GM23338 (cell line): ENCODE measurements at regions not wholly inside any gene's neighbourhood (a gene's known extent, or its start where the extent isn't known, plus 50 kb on each side); places are given as distances from the start of the nearest gene placed in this dataset.

Experiments used
- ATAC-seq: fragments of 200-7000 bp; cut with Tn5 transposase; 3 replicates; pipeline ENCODE4 v1.9.1; 2020
- DNase-seq: peaks from one replicate; pipeline ENCODE4 v3.0.0-alpha.2; 2015; ENCODE audit warnings: low spot score
- H2AFZ ChIP-seq: fragments of 200-600 bp; sonication (generic); 2 replicates; pipeline ENCODE4 v1.8.0; 2016; ENCODE audit warnings: antibody characterized with exemption, mild to moderate bottlenecking, moderate library complexity
- H3F3A ChIP-seq: fragments of 200-600 bp; sonication (generic); replicated peaks from 2 replicates; pipeline ENCODE4 v1.8.0; 2017; ENCODE audit warnings: antibody characterized with exemption, mixed run types, low read depth
- H3K27ac ChIP-seq: fragments of 200-600 bp; sonication (generic); 2 replicates; pipeline ENCODE4 v1.6.1; 2016; ENCODE audit warnings: low read depth
- H3K27me3 ChIP-seq: fragments of 200-600 bp; sonication (generic); 2 replicates; pipeline ENCODE4 v1.8.0; 2016; ENCODE audit warnings: mild to moderate bottlenecking, mixed run types, moderate library complexity; ENCODE audit not compliant: insufficient read depth
- H3K36me3 ChIP-seq: fragments of 200-600 bp; sonication (generic); 2 replicates; pipeline ENCODE4 v1.8.0; 2016; ENCODE audit warnings: mild to moderate bottlenecking; ENCODE audit not compliant: insufficient read depth
- H3K4me1 ChIP-seq: fragments of 200-600 bp; sonication (generic); 2 replicates; pipeline ENCODE4 v1.8.0; 2016; ENCODE audit warnings: mild to moderate bottlenecking, moderate library complexity; ENCODE audit not compliant: insufficient read depth
- H3K4me2 ChIP-seq: fragments of 200-600 bp; sonication (generic); 2 replicates; pipeline ENCODE4 v1.7.1; 2017; ENCODE audit warnings: mixed run types
- H3K4me3 ChIP-seq: fragments of 200-600 bp; sonication (generic); 2 replicates; pipeline ENCODE4 v1.6.1; 2016; ENCODE audit warnings: mixed run types
- H3K79me2 ChIP-seq: fragments of 200-600 bp; sonication (generic); replicated peaks from 2 replicates; pipeline ENCODE4 v1.8.0; 2017; ENCODE audit warnings: mild to moderate bottlenecking; ENCODE audit not compliant: insufficient read depth
- H3K9me2 ChIP-seq: fragments of 200-600 bp; sonication (generic); 2 replicates; pipeline ENCODE4 v1.8.0; 2017; ENCODE audit not compliant: insufficient read depth
- H4K20me1 ChIP-seq: fragments of 200-600 bp; sonication (generic); replicated peaks from 2 replicates; pipeline ENCODE4 v1.8.0; 2017; ENCODE audit warnings: mild to moderate bottlenecking; ENCODE audit not compliant: insufficient read depth
- H3K27ac Mint-ChIP-seq: 2 replicates; pipeline ENCODE4 v1.8.0; 2020; ENCODE audit warnings: inconsistent platforms, mild to moderate bottlenecking, moderate library complexity, mixed read lengths
- H3K27me3 Mint-ChIP-seq: 3 replicates; pipeline ENCODE4 v1.8.0; 2022; ENCODE audit warnings: low read depth, mild to moderate bottlenecking, moderate library complexity, mixed read lengths, inconsistent platforms; ENCODE audit not compliant: insufficient read depth, poor library complexity
- H3K36me3 Mint-ChIP-seq: 3 replicates; pipeline ENCODE4 v1.8.0; 2021; ENCODE audit warnings: low read depth, mild to moderate bottlenecking, inconsistent platforms, moderate library complexity, mixed read lengths
- H3K4me1 Mint-ChIP-seq: 3 replicates; pipeline ENCODE4 v1.8.0; 2020; ENCODE audit warnings: mild to moderate bottlenecking, inconsistent platforms, mixed read lengths
- H3K4me3 Mint-ChIP-seq: 3 replicates; pipeline ENCODE4 v1.8.0; 2021; ENCODE audit warnings: moderate library complexity, mild to moderate bottlenecking, inconsistent platforms, mixed read lengths
- H3K9me3 Mint-ChIP-seq: 3 replicates; pipeline ENCODE4 v1.8.0; 2020; ENCODE audit warnings: moderate library complexity, mild to moderate bottlenecking, inconsistent platforms, mixed read lengths
- CREB1 ChIP-seq: fragments of 250-450 bp; sonication (Bioruptor Pico); IDR thresholded peaks from 2 replicates; pipeline ENCODE4 v1.5.0; 2020; ENCODE audit warnings: low read depth, mild to moderate bottlenecking, moderate library complexity
- EZH2 ChIP-seq: fragments of 200-600 bp; sonication (generic); IDR thresholded peaks from one replicate; pipeline ENCODE4 v1.8.0; 2017; ENCODE audit warnings: antibody characterized with exemption, mild to moderate bottlenecking, low read depth; ENCODE audit not compliant: unreplicated experiment
- EZH2phosphoT487 ChIP-seq: fragments of 200-600 bp; sonication (generic); IDR thresholded peaks from one replicate; pipeline ENCODE4 v1.8.1; 2018; ENCODE audit warnings: antibody characterized with exemption; ENCODE audit not compliant: unreplicated experiment
- JUNB ChIP-seq: IDR thresholded peaks from one replicate; pipeline ENCODE4 v1.6.1; 2016; ENCODE audit warnings: antibody characterized with exemption; ENCODE audit not compliant: unreplicated experiment
- NANOG ChIP-seq: IDR thresholded peaks from 2 replicates; pipeline ENCODE4 v1.6.1; 2016; ENCODE audit warnings: antibody characterized with exemption, borderline replicate concordance
- POLR2AphosphoS5 ChIP-seq: IDR thresholded peaks from 2 replicates; pipeline ENCODE4 v1.6.1; 2016; ENCODE audit warnings: antibody characterized with exemption, low read depth
- STAT1 ChIP-seq: IDR thresholded peaks from one replicate; pipeline ENCODE4 v1.6.1; 2016; ENCODE audit warnings: antibody characterized with exemption; ENCODE audit not compliant: unreplicated experiment
- ZNF114 ChIP-seq: fragments of 250-450 bp; sonication (Bioruptor Pico); IDR thresholded peaks from 2 replicates; pipeline ENCODE4 v1.5.0; 2020; ENCODE audit warnings: mild to moderate bottlenecking, moderate library complexity
- ZNF331 ChIP-seq: fragments of 250-450 bp; sonication (Bioruptor Pico); IDR thresholded peaks from 2 replicates; pipeline ENCODE4 v1.5.0; 2020; ENCODE audit warnings: low read depth, mild to moderate bottlenecking, moderate library complexity
- TF ChIP-seq, protein P1 (sequence below), 2 experiments: fragments of 200-600 bp in 1 of 2; sonication (generic) in 1 of 2; conservative IDR thresholded peaks; 2 replicates each; pipeline versions ENCODE4 v1.5.1 to v1.6.1; 2016 to 2017; ENCODE audit warnings: antibody characterized with exemption in 2 of 2, low read depth in 2 of 2, mild to moderate bottlenecking in 2 of 2, moderate library complexity in 1 of 2
- TF ChIP-seq, protein P2 (sequence below): fragments of 250-450 bp; sonication (Bioruptor Pico); IDR thresholded peaks from 2 replicates; pipeline ENCODE4 v1.5.0; 2020; ENCODE audit warnings: mild to moderate bottlenecking, moderate library complexity
- TF ChIP-seq, protein P3 (sequence below): IDR thresholded peaks from 2 replicates; pipeline ENCODE4 v1.6.1; 2016; ENCODE audit warnings: antibody characterized with exemption
- TF ChIP-seq, protein P4 (sequence below): IDR thresholded peaks from one replicate; pipeline ENCODE4 v1.6.1; 2018; ENCODE audit warnings: antibody characterized with exemption; ENCODE audit not compliant: unreplicated experiment

DNA sequence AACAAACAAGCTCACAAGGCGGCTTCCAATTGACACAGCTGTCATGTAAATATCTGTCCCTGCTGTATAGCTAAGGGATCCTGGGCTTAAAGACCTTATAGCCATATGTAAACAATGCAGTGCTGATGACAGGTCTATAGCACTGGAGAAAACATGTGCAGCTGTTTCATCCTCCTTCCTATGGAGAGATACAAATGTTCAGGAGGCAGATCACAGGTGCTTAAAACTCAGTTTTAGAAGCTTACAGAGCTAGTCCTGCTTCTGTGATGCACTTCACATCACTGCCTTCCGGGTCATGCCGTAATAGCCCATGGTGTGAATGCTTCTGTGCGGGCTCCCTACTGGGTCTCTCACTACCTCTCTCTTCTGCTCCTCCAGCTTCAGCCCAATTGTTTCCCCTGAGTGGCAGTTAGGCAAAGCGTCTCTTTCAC lies 262.4 kb upstream of the CHST9 start:
- no peaks in the 10 kb centered on the region for H3K4me1 ChIP-seq
- peaks cover 10% of the 10 kb centered on the region for H3K9me3 Mint-ChIP-seq
- no peaks in the 10 kb centered on the region for H3F3A ChIP-seq
- DNase-seq (no peak), ATAC-seq (peak; percentile 42; the same call in 2 of the 3 replicates)
- H3K4me1 Mint-ChIP-seq: peaks cover 8% of the 10 kb centered on the region; the same call in 1 of the 3 replicates
- no peaks in the 10 kb centered on the region for H3K79me2 ChIP-seq
- H3K9me2 ChIP-seq: no peaks in the 10 kb centered on the region
- H3K4me3 Mint-ChIP-seq: no peak overlapping the region
- H4K20me1 ChIP-seq: no peaks in the 10 kb centered on the region
- H3K4me3 ChIP-seq: no peak overlapping the region
- H3K36me3 ChIP-seq: no peaks in the 10 kb centered on the region
- no peaks in the 10 kb centered on the region for H3K27me3 Mint-ChIP-seq
- no peak overlapping the region for H3K4me2 ChIP-seq
- H2AFZ ChIP-seq: no peak overlapping the region
- TF ChIP-seq STAT1 (no peak), ZNF114 (CRISPR knock-in tag) (no peak), NANOG (no peak), POLR2AphosphoS5 (no peak), EZH2 (no peak), EZH2phosphoT487 (no peak), ZNF331 (CRISPR knock-in tag) (no peak), CREB1 (CRISPR knock-in tag) (no peak), JUNB (no peak)
- TF ChIP-seq, protein P1, sequence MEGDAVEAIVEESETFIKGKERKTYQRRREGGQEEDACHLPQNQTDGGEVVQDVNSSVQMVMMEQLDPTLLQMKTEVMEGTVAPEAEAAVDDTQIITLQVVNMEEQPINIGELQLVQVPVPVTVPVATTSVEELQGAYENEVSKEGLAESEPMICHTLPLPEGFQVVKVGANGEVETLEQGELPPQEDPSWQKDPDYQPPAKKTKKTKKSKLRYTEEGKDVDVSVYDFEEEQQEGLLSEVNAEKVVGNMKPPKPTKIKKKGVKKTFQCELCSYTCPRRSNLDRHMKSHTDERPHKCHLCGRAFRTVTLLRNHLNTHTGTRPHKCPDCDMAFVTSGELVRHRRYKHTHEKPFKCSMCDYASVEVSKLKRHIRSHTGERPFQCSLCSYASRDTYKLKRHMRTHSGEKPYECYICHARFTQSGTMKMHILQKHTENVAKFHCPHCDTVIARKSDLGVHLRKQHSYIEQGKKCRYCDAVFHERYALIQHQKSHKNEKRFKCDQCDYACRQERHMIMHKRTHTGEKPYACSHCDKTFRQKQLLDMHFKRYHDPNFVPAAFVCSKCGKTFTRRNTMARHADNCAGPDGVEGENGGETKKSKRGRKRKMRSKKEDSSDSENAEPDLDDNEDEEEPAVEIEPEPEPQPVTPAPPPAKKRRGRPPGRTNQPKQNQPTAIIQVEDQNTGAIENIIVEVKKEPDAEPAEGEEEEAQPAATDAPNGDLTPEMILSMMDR (conservative IDR thresholded peaks at IDR 0.05; ENCODE audit: low read depth in 2 of 2): no peak
- TF ChIP-seq, protein P2, sequence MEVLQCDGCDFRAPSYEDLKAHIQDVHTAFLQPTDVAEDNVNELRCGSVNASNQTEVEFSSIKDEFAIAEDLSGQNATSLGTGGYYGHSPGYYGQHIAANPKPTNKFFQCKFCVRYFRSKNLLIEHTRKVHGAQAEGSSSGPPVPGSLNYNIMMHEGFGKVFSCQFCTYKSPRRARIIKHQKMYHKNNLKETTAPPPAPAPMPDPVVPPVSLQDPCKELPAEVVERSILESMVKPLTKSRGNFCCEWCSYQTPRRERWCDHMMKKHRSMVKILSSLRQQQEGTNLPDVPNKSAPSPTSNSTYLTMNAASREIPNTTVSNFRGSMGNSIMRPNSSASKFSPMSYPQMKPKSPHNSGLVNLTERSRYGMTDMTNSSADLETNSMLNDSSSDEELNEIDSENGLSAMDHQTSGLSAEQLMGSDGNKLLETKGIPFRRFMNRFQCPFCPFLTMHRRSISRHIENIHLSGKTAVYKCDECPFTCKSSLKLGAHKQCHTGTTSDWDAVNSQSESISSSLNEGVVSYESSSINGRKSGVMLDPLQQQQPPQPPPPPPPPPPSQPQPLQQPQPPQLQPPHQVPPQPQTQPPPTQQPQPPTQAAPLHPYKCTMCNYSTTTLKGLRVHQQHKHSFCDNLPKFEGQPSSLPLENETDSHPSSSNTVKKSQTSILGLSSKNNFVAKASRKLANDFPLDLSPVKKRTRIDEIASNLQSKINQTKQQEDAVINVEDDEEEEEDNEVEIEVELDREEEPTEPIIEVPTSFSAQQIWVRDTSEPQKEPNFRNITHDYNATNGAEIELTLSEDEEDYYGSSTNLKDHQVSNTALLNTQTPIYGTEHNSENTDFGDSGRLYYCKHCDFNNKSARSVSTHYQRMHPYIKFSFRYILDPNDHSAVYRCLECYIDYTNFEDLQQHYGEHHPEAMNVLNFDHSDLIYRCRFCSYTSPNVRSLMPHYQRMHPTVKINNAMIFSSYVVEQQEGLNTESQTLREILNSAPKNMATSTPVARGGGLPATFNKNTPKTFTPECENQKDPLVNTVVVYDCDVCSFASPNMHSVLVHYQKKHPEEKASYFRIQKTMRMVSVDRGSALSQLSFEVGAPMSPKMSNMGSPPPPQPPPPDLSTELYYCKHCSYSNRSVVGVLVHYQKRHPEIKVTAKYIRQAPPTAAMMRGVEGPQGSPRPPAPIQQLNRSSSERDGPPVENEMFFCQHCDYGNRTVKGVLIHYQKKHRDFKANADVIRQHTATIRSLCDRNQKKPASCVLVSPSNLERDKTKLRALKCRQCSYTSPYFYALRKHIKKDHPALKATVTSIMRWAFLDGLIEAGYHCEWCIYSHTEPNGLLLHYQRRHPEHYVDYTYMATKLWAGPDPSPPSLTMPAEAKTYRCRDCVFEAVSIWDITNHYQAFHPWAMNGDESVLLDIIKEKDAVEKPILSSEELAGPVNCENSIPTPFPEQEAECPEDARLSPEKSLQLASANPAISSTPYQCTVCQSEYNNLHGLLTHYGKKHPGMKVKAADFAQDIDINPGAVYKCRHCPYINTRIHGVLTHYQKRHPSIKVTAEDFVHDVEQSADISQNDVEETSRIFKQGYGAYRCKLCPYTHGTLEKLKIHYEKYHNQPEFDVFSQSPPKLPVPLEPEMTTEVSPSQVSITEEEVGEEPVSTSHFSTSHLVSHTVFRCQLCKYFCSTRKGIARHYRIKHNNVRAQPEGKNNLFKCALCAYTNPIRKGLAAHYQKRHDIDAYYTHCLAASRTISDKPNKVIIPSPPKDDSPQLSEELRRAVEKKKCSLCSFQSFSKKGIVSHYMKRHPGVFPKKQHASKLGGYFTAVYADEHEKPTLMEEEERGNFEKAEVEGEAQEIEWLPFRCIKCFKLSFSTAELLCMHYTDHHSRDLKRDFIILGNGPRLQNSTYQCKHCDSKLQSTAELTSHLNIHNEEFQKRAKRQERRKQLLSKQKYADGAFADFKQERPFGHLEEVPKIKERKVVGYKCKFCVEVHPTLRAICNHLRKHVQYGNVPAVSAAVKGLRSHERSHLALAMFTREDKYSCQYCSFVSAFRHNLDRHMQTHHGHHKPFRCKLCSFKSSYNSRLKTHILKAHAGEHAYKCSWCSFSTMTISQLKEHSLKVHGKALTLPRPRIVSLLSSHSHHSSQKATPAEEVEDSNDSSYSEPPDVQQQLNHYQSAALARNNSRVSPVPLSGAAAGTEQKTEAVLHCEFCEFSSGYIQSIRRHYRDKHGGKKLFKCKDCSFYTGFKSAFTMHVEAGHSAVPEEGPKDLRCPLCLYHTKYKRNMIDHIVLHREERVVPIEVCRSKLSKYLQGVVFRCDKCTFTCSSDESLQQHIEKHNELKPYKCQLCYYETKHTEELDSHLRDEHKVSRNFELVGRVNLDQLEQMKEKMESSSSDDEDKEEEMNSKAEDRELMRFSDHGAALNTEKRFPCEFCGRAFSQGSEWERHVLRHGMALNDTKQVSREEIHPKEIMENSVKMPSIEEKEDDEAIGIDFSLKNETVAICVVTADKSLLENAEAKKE (CRISPR knock-in tag): no peak
- TF ChIP-seq, protein P3, sequence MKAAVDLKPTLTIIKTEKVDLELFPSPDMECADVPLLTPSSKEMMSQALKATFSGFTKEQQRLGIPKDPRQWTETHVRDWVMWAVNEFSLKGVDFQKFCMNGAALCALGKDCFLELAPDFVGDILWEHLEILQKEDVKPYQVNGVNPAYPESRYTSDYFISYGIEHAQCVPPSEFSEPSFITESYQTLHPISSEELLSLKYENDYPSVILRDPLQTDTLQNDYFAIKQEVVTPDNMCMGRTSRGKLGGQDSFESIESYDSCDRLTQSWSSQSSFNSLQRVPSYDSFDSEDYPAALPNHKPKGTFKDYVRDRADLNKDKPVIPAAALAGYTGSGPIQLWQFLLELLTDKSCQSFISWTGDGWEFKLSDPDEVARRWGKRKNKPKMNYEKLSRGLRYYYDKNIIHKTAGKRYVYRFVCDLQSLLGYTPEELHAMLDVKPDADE: no peak
- TF ChIP-seq, protein P4, sequence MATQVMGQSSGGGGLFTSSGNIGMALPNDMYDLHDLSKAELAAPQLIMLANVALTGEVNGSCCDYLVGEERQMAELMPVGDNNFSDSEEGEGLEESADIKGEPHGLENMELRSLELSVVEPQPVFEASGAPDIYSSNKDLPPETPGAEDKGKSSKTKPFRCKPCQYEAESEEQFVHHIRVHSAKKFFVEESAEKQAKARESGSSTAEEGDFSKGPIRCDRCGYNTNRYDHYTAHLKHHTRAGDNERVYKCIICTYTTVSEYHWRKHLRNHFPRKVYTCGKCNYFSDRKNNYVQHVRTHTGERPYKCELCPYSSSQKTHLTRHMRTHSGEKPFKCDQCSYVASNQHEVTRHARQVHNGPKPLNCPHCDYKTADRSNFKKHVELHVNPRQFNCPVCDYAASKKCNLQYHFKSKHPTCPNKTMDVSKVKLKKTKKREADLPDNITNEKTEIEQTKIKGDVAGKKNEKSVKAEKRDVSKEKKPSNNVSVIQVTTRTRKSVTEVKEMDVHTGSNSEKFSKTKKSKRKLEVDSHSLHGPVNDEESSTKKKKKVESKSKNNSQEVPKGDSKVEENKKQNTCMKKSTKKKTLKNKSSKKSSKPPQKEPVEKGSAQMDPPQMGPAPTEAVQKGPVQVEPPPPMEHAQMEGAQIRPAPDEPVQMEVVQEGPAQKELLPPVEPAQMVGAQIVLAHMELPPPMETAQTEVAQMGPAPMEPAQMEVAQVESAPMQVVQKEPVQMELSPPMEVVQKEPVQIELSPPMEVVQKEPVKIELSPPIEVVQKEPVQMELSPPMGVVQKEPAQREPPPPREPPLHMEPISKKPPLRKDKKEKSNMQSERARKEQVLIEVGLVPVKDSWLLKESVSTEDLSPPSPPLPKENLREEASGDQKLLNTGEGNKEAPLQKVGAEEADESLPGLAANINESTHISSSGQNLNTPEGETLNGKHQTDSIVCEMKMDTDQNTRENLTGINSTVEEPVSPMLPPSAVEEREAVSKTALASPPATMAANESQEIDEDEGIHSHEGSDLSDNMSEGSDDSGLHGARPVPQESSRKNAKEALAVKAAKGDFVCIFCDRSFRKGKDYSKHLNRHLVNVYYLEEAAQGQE: no peak
- no peaks in the 10 kb centered on the region for H3K27me3 ChIP-seq
- peaks cover 6% of the 10 kb centered on the region for H3K36me3 Mint-ChIP-seq
- no peak overlapping the region for H3K27ac Mint-ChIP-seq
- H3K27ac ChIP-seq: no peak overlapping the region
